H9 (cell line): ENCODE measurements at regions not wholly inside any gene's neighbourhood (a gene's known extent, or its start where the extent isn't known, plus 50 kb on each side); places are given as distances from the start of the nearest gene placed in this dataset.

Experiments
- DNase-seq: peaks from one replicate; pipeline ENCODE4 v3.0.0-alpha.2; 2017
- H2AFZ ChIP-seq: one replicate; pipeline ENCODE4 v1.6.1; 2013; ENCODE audit warnings: mild to moderate bottlenecking, low read length, control low read depth, moderate library complexity
- H2AK5ac ChIP-seq: 2 replicates; pipeline ENCODE4 v1.6.1; 2013; ENCODE audit warnings: low read length, control low read depth, mixed read lengths; ENCODE audit not compliant: insufficient read length
- H2BK120ac ChIP-seq: one replicate; pipeline ENCODE4 v1.6.1; 2013; ENCODE audit warnings: low read depth, mild to moderate bottlenecking, low read length, control low read depth, inconsistent platforms; ENCODE audit not compliant: poor library complexity, severe bottlenecking
- H2BK12ac ChIP-seq: 2 replicates; pipeline ENCODE4 v1.6.1; 2013; ENCODE audit warnings: low read length, control low read depth, mixed read lengths, low read depth; ENCODE audit not compliant: insufficient read length
- H2BK15ac ChIP-seq: 2 replicates; pipeline ENCODE4 v1.6.1; 2013; ENCODE audit warnings: low read depth, low read length, control low read depth
- H2BK20ac ChIP-seq: one replicate; pipeline ENCODE4 v1.6.1; 2013; ENCODE audit warnings: low read depth, mild to moderate bottlenecking, low read length, control low read depth, inconsistent platforms; ENCODE audit not compliant: poor library complexity, severe bottlenecking
- H2BK5ac ChIP-seq: 2 replicates; pipeline ENCODE4 v1.6.1; 2013; ENCODE audit warnings: low read length, control low read depth, mixed read lengths; ENCODE audit not compliant: insufficient read length
- H3K14ac ChIP-seq: 2 replicates; pipeline ENCODE4 v1.6.1; 2013; ENCODE audit warnings: low read length, control low read depth; ENCODE audit not compliant: insufficient read depth
- H3K18ac ChIP-seq: 2 replicates; pipeline ENCODE4 v1.6.1; 2013; ENCODE audit warnings: low read depth, mild to moderate bottlenecking, mixed read lengths, low read length, control low read depth; ENCODE audit not compliant: insufficient read length
- H3K23ac ChIP-seq: 2 replicates; pipeline ENCODE4 v1.6.1; 2013; ENCODE audit warnings: low read length, control low read depth, mixed read lengths, low read depth; ENCODE audit not compliant: insufficient read length
- H3K23me2 ChIP-seq: 2 replicates; pipeline ENCODE4 v1.6.1; 2013; ENCODE audit warnings: low read depth, mild to moderate bottlenecking, mixed read lengths, low read length, control low read depth; ENCODE audit not compliant: insufficient read length, poor library complexity, severe bottlenecking
- H3K27ac ChIP-seq: 2 replicates; pipeline ENCODE4 v1.5.1; 2013; ENCODE audit warnings: low read length, control low read depth, mixed read lengths, low read depth; ENCODE audit not compliant: insufficient read length
- H3K27me3 ChIP-seq: 2 replicates; pipeline ENCODE4 v1.6.1; 2013; ENCODE audit warnings: low read length, control low read depth, inconsistent platforms; ENCODE audit not compliant: insufficient read depth
- H3K4ac ChIP-seq: 2 replicates; pipeline ENCODE4 v1.6.1; 2013; ENCODE audit warnings: low read depth, mild to moderate bottlenecking, control low read depth, inconsistent platforms, low read length, moderate library complexity
- H3K4me1 ChIP-seq: 2 replicates; pipeline ENCODE4 v1.6.1; 2013; ENCODE audit warnings: low read length, control low read depth, inconsistent platforms; ENCODE audit not compliant: insufficient read depth
- H3K4me2 ChIP-seq: 2 replicates; pipeline ENCODE4 v1.6.1; 2013; ENCODE audit warnings: low read length, control low read depth, mixed read lengths; ENCODE audit not compliant: insufficient read length, insufficient read depth
- H3K56ac ChIP-seq: 2 replicates; pipeline ENCODE4 v1.6.1; 2013; ENCODE audit warnings: low read depth, mild to moderate bottlenecking, mixed read lengths, low read length, control low read depth; ENCODE audit not compliant: insufficient read length
- H3K79me1 ChIP-seq: 2 replicates; pipeline ENCODE4 v1.6.1; 2013; ENCODE audit warnings: low read depth, mild to moderate bottlenecking, moderate library complexity, low read length, control low read depth, inconsistent platforms; ENCODE audit not compliant: insufficient read depth, poor library complexity, severe bottlenecking
- H3K79me2 ChIP-seq: 2 replicates; pipeline ENCODE4 v1.6.1; 2013; ENCODE audit warnings: low read length, control low read depth, inconsistent platforms; ENCODE audit not compliant: insufficient read depth
- H3K9ac ChIP-seq: 2 replicates; pipeline ENCODE4 v1.6.1; 2013; ENCODE audit warnings: low read length, control low read depth, mixed read lengths; ENCODE audit not compliant: insufficient read length; ENCODE audit errors: extremely low read depth
- H3K9me3 ChIP-seq: one replicate; pipeline ENCODE4 v1.6.1; 2013; ENCODE audit warnings: low read depth, low read length, inconsistent platforms; ENCODE audit not compliant: control insufficient read depth
- H3T11ph ChIP-seq: one replicate; pipeline ENCODE4 v1.6.1; 2013; ENCODE audit warnings: mild to moderate bottlenecking, low read length, control low read depth, inconsistent platforms
- H4K20me1 ChIP-seq: one replicate; pipeline ENCODE4 v1.6.1; 2013; ENCODE audit not compliant: control insufficient read depth, insufficient read length, insufficient read depth
- H4K5ac ChIP-seq: 2 replicates; pipeline ENCODE4 v1.6.1; 2013; ENCODE audit warnings: low read depth, mild to moderate bottlenecking, mixed read lengths, low read length, control low read depth; ENCODE audit not compliant: insufficient read length
- H4K8ac ChIP-seq: replicated peaks from 2 replicates; pipeline ENCODE4 v1.6.1; 2013; ENCODE audit warnings: low read length, control low read depth, mixed read lengths, low read depth; ENCODE audit not compliant: insufficient read length
- H4K91ac ChIP-seq: 2 replicates; pipeline ENCODE4 v1.6.1; 2013; ENCODE audit warnings: low read depth, mild to moderate bottlenecking, moderate library complexity, mixed read lengths, low read length, control low read depth; ENCODE audit not compliant: insufficient read length
- H3K27ac Mint-ChIP-seq, 3 experiments: 2 replicates in 2 of 3; 3 replicates in 1 of 3; pipeline ENCODE4 v1.8.0; 2020 to 2021; ENCODE audit warnings: mixed read lengths in 3 of 3, mild to moderate bottlenecking in 1 of 3, moderate library complexity in 1 of 3
- H3K27me3 Mint-ChIP-seq: 2 replicates; pipeline ENCODE4 v1.8.0; 2021; ENCODE audit warnings: low read depth, mild to moderate bottlenecking, moderate library complexity, mixed read lengths
- H3K36me3 Mint-ChIP-seq, 3 experiments: 2 replicates in 2 of 3; 3 replicates in 1 of 3; pipeline ENCODE4 v1.8.0; 2020 to 2021; ENCODE audit warnings: low read depth in 3 of 3, mixed read lengths in 3 of 3; ENCODE audit not compliant: insufficient read depth in 1 of 3
- H3K4me1 Mint-ChIP-seq, 2 experiments: 2 replicates each; pipeline ENCODE4 v1.8.0; 2020; ENCODE audit warnings: mixed read lengths in 2 of 2
- H3K4me3 Mint-ChIP-seq, 2 experiments: 2 replicates in 1 of 2; 3 replicates in 1 of 2; pipeline ENCODE4 v1.8.0; 2020 to 2021; ENCODE audit warnings: mild to moderate bottlenecking in 2 of 2, mixed read lengths in 2 of 2, moderate library complexity in 1 of 2
- H3K9me3 Mint-ChIP-seq, 2 experiments: 2 replicates in 1 of 2; 3 replicates in 1 of 2; pipeline ENCODE4 v1.8.0; 2020; ENCODE audit warnings: mild to moderate bottlenecking in 2 of 2, mixed read lengths in 2 of 2, moderate library complexity in 1 of 2
- CTCF ChIP-seq: fragments of 200-600 bp; sonication (generic); conservative IDR thresholded peaks from 3 replicates; pipeline ENCODE4 v1.8.0; 2021; ENCODE audit warnings: antibody characterized with exemption, mild to moderate bottlenecking
- WGBS: extraction: QIAGEN DNeasy Blood & Tissue Kit; methylation state at CpG from one replicate; pipeline ENCODE4 v1.1.7; 2013; ENCODE audit warnings: missing lambda C conversion rate, low lambda C conversion rate, mixed read lengths; ENCODE audit not compliant: insufficient read length; ENCODE audit errors: extremely low coverage; 5-methylcytosine and 5-hydroxymethylcytosine counted together

DNA sequence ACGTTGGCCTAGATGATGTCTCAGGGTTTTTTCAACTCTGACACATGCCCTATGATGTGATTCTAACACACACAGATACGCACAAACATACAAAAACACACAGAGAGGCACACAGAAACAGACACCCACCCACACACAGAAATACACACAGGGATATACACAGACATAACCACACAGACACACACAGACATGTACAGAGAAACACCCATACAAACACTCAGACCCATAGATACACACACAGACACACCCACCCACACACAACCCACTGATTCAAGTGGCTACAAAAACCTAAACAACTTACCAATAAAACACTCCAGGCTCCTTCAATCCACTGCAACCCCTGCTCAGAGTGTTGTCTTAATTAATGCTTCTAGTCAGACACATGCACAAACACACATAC lies 244.6 kb upstream of the CCL2 start:
- Histone ChIP-seq H3K14ac (no peak overlapping the region), H3K79me1 (no peaks in the 10 kb centered on the region), H3T11ph (no peak overlapping the region), H3K9me3 (no peaks in the 10 kb centered on the region), H3K23ac (no peak overlapping the region), H3K4me2 (no peak overlapping the region), H4K91ac (no peak overlapping the region), H4K8ac (no peak overlapping the region), H3K23me2 (no peaks in the 10 kb centered on the region), H2BK12ac (no peak overlapping the region), H3K79me2 (no peaks in the 10 kb centered on the region), H3K56ac (no peak overlapping the region), H2AFZ (no peak overlapping the region), H4K20me1 (no peaks in the 10 kb centered on the region), H2BK15ac (no peak overlapping the region), H3K18ac (no peak overlapping the region), H3K9ac (no peak overlapping the region), H3K4ac (no peak overlapping the region), H2BK20ac (no peak overlapping the region), H4K5ac (no peak overlapping the region), H3K4me1 (no peaks in the 10 kb centered on the region; the same call in 1 of the 2 replicates), H2BK120ac (no peak overlapping the region), H3K27ac (no peak overlapping the region), H2BK5ac (no peak overlapping the region), H2AK5ac (no peak overlapping the region), H3K27me3 (no peaks in the 10 kb centered on the region)
- no peak for TF ChIP-seq CTCF
- no peak for DNase-seq
- Mint-ChIP-seq H3K27ac (no peak overlapping the region; a peak in 1 of 7 replicates), H3K27me3 (no peaks in the 10 kb centered on the region), H3K9me3 (no peaks in the 10 kb centered on the region), H3K4me1 (peaks cover 4 to 11% of the 10 kb centered on the region in 2 experiments), H3K4me3 (no peak overlapping the region), H3K36me3 (no peaks in the 10 kb centered on the region)
- WGBS = no CpG with 5 or more reads among the region's 2 CpGs
